AG08396 (cell line): ENCODE measurements at regions not wholly inside any gene's neighbourhood (a gene's known extent, or its start where the extent isn't known, plus 50 kb on each side); places are given as distances from the start of the nearest gene placed in this dataset.
A peak's percentile ranks its signal among the peaks of the same experiment; 100 is the strongest.

Experiments
- DNase-seq: peaks from one replicate; pipeline ENCODE4 v3.0.0; 2012; ENCODE audit warnings: low spot score, mixed read lengths

- DNase-seq = no peak
Measured at GRCh38 chr9:118751848-118752223, 617.4 kb downstream of the BRINP1 start.

GRCh38 chr9:118761016-118761790 is 608.0 kb downstream of the BRINP1 start:
- no peak for DNase-seq

DNA sequence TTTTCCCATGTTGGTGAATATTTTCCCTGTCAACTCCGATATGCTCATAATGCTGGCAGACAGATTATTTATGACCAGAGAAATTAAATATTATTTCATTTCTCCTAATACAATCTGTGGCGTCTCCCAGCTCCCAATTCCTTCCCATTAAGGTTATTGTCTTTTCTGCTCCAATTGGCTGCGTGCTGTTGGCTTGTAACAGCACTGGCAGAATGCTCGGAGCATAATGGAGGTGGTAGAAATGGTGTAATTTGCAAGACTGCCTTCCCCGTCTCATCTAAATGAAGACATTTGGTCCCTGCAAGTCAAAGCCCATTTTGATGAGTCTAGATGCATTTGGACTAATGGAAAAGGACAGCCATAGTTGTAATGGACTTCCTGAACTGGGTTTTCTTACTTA is 601.7 kb downstream of the BRINP1 start:
- no peak for DNase-seq

- no peak for DNase-seq
Measured at GRCh38 chr9:118782790-118783463, 586.3 kb downstream of the BRINP1 start.

DNA sequence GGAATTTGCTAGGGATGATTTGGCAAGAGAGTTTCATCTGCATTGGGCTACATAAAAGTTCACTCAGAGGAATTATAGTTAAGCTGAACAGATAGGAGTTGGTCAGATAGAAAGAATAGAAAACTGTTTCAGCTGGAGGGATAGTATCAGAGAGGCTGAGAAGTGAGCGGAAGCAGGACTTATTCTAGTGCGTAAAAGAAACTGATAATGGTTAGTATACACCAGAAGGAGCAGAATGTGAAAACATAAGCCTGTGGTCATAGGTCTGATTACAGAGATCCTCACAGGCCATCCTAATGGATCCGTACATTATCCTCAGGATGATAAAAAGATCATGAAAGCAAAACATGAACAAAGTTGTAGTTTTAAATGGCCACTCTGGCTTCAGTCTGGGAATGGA is 585.2 kb downstream of the BRINP1 start:
- no peak for DNase-seq

DNA sequence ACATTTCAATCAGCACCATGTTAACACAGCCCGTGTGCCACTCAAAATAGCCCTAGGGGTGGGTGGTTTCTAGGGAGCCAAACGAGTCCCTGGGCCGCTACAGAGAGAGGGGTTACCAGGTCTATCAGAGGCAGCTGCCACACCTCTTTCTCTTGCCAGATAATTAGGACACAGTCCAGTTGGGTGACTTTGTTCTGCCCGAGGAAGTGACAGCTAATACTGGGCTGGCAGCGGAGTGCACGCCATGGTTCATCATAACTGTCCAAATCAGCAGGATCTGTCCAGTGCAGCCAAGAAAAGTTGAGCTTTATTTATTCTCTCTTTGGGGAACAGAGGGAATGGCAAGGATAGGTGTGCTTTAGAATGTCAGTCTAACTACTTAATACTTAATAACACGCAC is 583.8 kb downstream of the BRINP1 start:
- DNase-seq = no peak

GRCh38 chr9:118786877-118787276 is 582.4 kb downstream of the BRINP1 start:
- no peak for DNase-seq

GRCh38 chr9:118809160-118809625 is 560.0 kb downstream of the BRINP1 start:
- DNase-seq = no peak

DNA sequence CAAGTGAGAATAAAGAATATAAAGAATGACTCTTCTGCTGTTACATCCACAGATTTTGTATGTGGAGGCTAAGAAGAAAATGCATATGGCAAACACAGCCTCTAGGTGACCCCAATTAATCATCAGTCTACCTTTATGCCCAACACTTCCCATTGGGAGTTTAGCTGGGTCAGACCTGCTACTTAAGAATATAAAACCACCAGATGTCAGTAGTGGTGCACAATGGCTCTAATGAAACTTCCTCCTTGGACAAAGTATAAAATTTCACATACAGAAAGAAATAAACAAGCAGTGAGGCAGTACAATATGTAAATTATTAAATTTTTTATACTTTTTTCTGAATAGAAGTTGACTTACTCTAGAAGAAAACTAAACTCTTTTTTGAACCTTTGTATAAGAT is 539.9 kb downstream of the BRINP1 start:
- DNase-seq = peak; percentile 2

GRCh38 chr9:118832371-118832770 is 536.9 kb downstream of the BRINP1 start:
- no peak for DNase-seq

- DNase-seq = no peak
Measured at GRCh38 chr9:118836891-118837290, 532.3 kb downstream of the BRINP1 start.

GRCh38 chr9:118871531-118871930 is 497.7 kb downstream of the BRINP1 start:
- DNase-seq = no peak

DNA sequence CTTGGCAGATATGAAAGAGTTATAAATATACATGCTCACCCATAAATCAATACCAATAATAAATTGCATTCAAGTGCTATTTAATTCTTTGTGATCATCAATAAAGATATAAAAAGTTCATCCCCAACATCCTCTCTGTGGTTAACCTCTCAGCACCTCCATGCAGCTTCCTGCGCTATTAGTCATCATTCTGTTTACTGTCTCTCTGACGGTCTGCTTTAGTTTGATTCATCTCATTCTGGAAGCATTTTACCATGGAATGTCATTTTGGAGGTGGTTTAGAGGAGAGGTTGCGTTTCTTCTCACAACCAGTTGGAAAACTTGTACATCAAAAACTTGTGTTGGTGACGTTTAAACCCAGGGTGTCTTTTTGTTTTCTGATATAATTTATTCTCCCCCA is 486.6 kb downstream of the BRINP1 start:
- DNase-seq = peak; percentile 10

DNA sequence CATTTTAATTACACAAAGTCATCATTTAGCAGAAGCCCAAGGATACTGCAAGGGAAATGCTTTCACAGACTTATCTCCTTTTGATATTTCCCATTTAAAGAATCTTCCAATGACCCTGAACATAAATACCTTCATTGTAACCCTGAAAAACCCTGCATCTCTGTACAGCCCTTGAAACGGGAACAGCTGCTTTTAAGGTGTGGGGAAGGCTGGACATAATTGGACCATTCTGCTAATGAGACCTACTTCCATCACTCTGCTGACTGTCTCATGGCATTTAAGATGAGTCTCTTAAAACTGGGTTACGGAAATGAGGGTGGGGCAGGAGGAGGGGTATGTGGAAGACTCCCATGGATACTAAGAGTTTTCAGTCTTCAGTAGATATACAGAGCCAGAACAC is 485.8 kb downstream of the BRINP1 start:
- no peak for DNase-seq

- DNase-seq = no peak
Measured at GRCh38 chr9:118891213-118891612, 478.0 kb downstream of the BRINP1 start.

DNA sequence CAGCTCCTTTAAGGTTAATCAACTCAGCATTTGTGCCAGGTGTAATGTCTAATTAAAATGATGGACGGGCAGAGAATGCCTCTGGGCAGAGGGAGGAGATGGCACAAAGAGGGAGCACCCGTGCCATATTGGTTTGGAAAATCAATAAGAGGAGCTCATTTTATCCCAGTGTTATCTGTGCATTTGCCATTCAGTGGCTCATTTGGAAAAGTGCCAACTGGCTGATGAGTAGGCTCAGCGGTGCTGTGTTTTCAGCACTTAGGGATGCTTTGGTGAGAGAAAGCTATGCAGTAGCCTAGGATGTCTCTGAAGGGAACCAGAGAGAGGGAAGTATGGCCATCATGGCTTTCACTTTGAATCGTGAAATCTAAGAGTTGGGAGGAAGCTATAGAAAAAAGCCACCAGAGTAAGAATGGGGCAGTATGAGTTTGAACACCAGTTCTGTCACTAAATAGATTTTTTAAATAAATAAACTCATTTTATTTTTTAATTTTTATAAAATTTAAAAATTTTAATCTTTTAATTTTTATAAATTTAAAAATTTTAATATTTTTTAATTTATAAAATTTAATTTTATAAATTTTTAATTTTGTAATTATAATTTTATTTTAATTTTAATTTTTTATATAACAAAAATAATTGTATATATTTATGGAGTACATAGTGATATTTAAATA is 472.8 kb downstream of the BRINP1 start:
- DNase-seq = no peak

- no peak for DNase-seq
Measured at GRCh38 chr9:118918180-118918579, 451.1 kb downstream of the BRINP1 start.

- no peak for DNase-seq
Measured at GRCh38 chr9:118928722-118929121, 440.5 kb downstream of the BRINP1 start.

DNA sequence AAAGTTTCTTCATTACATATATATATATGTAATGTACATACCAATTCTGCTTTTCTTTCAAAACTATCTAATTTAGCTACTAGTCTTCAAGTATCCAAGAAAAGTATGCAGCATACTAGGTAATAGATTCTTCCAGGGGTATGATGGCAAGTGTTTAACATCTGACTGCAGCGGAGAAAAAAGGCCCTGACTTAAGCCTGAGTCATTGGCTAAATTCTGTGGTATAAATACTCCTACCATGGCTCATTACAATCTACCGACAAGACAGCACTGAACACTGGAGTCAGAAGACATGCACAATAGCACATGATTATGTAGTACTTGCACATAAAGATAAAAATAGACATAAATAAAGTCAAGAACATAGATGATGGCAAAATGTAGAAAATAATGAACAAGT is 439.9 kb downstream of the BRINP1 start:
- DNase-seq = peak; percentile 48

- no peak for DNase-seq
Measured at GRCh38 chr9:118931941-118932340, 437.3 kb downstream of the BRINP1 start.

DNA sequence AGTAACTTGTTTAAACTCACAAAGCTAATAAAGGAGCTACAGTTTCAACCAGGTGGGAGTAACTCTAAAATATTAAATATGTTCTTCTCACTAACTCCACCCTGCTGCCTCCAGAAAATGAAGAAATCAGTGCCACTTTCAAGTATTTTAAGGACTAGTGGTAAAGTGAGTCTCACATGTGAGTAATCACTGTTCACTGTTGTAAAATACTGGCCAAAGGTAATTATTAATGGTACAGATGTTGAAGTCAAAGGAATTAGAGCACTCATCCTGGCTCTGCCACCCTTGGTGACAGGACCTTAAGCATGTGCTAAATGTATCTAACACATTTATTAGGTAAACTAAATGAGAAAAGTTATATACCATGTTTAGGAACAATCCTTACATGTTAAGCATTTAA is 430.7 kb downstream of the BRINP1 start:
- no peak for DNase-seq

- no peak for DNase-seq
Measured at GRCh38 chr9:118940473-118940872, 428.8 kb downstream of the BRINP1 start.

- DNase-seq = no peak
Measured at GRCh38 chr9:118946669-118947068, 422.6 kb downstream of the BRINP1 start.
